Right lobe of liver (tissue), 4 donors: ENCODE measurements at regions not wholly inside any gene's neighbourhood (a gene's known extent, or its start where the extent isn't known, plus 50 kb on each side); places are given as distances from the start of the nearest gene placed in this dataset.

Source experiments
- CTCF ChIP-seq, 4 donors: fragments of 200-600 bp in 3 of 4; fragments of 450-650 bp in 1 of 4; IDR thresholded peaks; one replicate each; pipeline versions ENCODE4 v1.5.1 to v1.8.0; 2016 to 2022; ENCODE audit warnings: antibody characterized with exemption in 4 of 4, mild to moderate bottlenecking in 2 of 4
- POLR2A ChIP-seq: fragments of 450-650 bp; IDR thresholded peaks from one replicate; pipeline ENCODE4 v1.6.1; 2017; ENCODE audit warnings: antibody characterized with exemption, mild to moderate bottlenecking
- donor health status: DM: no; HTN: no; CAD: no.
- donor health status: DM: no; HTN: no; CAD: no.
- donor health status: DM: no; HTN: yes; CAD: no.

GRCh38 chr12:74899031-74899829, 310.4 kb downstream of the KCNC2 start:
- TF ChIP-seq POLR2A (no peak), CTCF (IDR thresholded peaks at IDR 0.05) (no peak)
